Neural cell (in vitro differentiated cells): ENCODE measurements at regions not wholly inside any gene's neighbourhood (a gene's known extent, or its start where the extent isn't known, plus 50 kb on each side); places are given as distances from the start of the nearest gene placed in this dataset.

ENCODE experiments used
- H2AFZ ChIP-seq: fragments of 200-600, 300-800 bp; sonication (generic), shearing (Covaris generic); 2 replicates; pipeline ENCODE4 v1.6.0; 2014; ENCODE audit warnings: low read depth, mild to moderate bottlenecking, antibody characterized with exemption, low read length, moderate library complexity
- H3F3A ChIP-seq: fragments of 200-600 bp; shearing (Covaris generic); 2 replicates; pipeline ENCODE4 v1.6.1; 2016; ENCODE audit warnings: mild to moderate bottlenecking, moderate library complexity, mixed read lengths, antibody characterized with exemption, low read length; ENCODE audit not compliant: insufficient read depth, poor library complexity, severe bottlenecking
- H3K27ac ChIP-seq: fragments of 200-600, 300-800 bp; sonication (generic), shearing (Covaris generic); 2 replicates; pipeline ENCODE4 v1.5.1; 2014; ENCODE audit warnings: mild to moderate bottlenecking, low read length, moderate library complexity
- H3K27me3 ChIP-seq: fragments of 300-800, 200-600 bp; sonication (generic), shearing (Covaris generic); 2 replicates; pipeline ENCODE4 v1.6.0; 2014; ENCODE audit warnings: mild to moderate bottlenecking, low read depth, low read length, moderate library complexity; ENCODE audit not compliant: insufficient read depth
- H3K36me3 ChIP-seq: fragments of 300-800, 200-600 bp; sonication (generic), shearing (Covaris generic); 2 replicates; pipeline ENCODE4 v1.5.1; 2014; ENCODE audit warnings: mild to moderate bottlenecking, antibody characterized with exemption, low read length, moderate library complexity; ENCODE audit not compliant: insufficient read depth
- H3K4me2 ChIP-seq: fragments of 300-800, 200-600 bp; sonication (generic), shearing (Covaris generic); 2 replicates; pipeline ENCODE4 v1.6.0; 2014; ENCODE audit warnings: mild to moderate bottlenecking, low read length
- H3K4me3 ChIP-seq: fragments of 300-800, 200-600 bp; sonication (generic), shearing (Covaris generic); 2 replicates; pipeline ENCODE4 v1.5.1; 2014; ENCODE audit warnings: mild to moderate bottlenecking, low read length, moderate library complexity
- H3K79me2 ChIP-seq: fragments of 200-600 bp; shearing (Covaris generic); replicated peaks from 2 replicates; pipeline ENCODE4 v1.6.0; 2014; ENCODE audit warnings: mild to moderate bottlenecking, low read length, moderate library complexity; ENCODE audit not compliant: insufficient read depth
- H3K9ac ChIP-seq: fragments of 300-800, 200-600 bp; sonication (generic), shearing (Covaris generic); 2 replicates; pipeline ENCODE4 v1.6.1; 2016; ENCODE audit warnings: mild to moderate bottlenecking, low read length, mixed read lengths
- H3K9me2 ChIP-seq: fragments of 200-600 bp; shearing (Covaris generic); 2 replicates; pipeline ENCODE4 v1.6.1; 2016; ENCODE audit warnings: mild to moderate bottlenecking, low read length, mixed read lengths; ENCODE audit not compliant: insufficient read depth
- H3K9me3 ChIP-seq: fragments of 200-600, 300-800 bp; sonication (generic), shearing (Covaris generic); 2 replicates; pipeline ENCODE4 v1.6.1; 2016; ENCODE audit warnings: mild to moderate bottlenecking, mixed run types, low read length, moderate library complexity, mixed read lengths
- H4K20me1 ChIP-seq: fragments of 200-600 bp; shearing (Covaris generic); 2 replicates; pipeline ENCODE4 v1.6.1; 2016; ENCODE audit warnings: mild to moderate bottlenecking, mixed run types; ENCODE audit not compliant: insufficient read depth
- EP300 ChIP-seq: fragments of 450-650 bp; conservative IDR thresholded peaks from 2 replicates; pipeline ENCODE4 v1.6.1; 2014; ENCODE audit warnings: antibody characterized with exemption, mild to moderate bottlenecking, moderate library complexity; ENCODE audit not compliant: poor library complexity, severe bottlenecking
- EZH2 ChIP-seq: fragments of 200-600, 300-800 bp; shearing (Covaris generic), sonication (generic); IDR thresholded peaks from 2 replicates; pipeline ENCODE4 v1.6.1; 2014; ENCODE audit warnings: antibody characterized with exemption, low read length, borderline replicate concordance, mild to moderate bottlenecking; ENCODE audit not compliant: insufficient read depth, poor library complexity, severe bottlenecking
- MXI1 ChIP-seq: fragments of 450-650 bp; conservative IDR thresholded peaks from 2 replicates; pipeline ENCODE4 v1.6.1; 2014; ENCODE audit warnings: antibody characterized with exemption, mild to moderate bottlenecking; ENCODE audit not compliant: poor library complexity, severe bottlenecking
- POLR2AphosphoS5 ChIP-seq: IDR thresholded peaks from 2 replicates; pipeline ENCODE4 v1.6.1; 2012
- RAD21 ChIP-seq: fragments of 450-650 bp; conservative IDR thresholded peaks from 2 replicates; pipeline ENCODE4 v1.6.1; 2014; ENCODE audit warnings: antibody characterized with exemption, mild to moderate bottlenecking, moderate library complexity
- REST ChIP-seq: IDR thresholded peaks from 2 replicates; pipeline ENCODE4 v1.6.1; 2012; ENCODE audit warnings: borderline replicate concordance
- SMC3 ChIP-seq: fragments of 450-650 bp; conservative IDR thresholded peaks from 2 replicates; pipeline ENCODE4 v1.6.1; 2014; ENCODE audit warnings: antibody characterized with exemption, mild to moderate bottlenecking, moderate library complexity; ENCODE audit not compliant: poor library complexity
- TAF1 ChIP-seq: IDR thresholded peaks from 2 replicates; pipeline ENCODE4 v1.6.1; 2012; ENCODE audit warnings: low read depth
- TF ChIP-seq, protein P1 (sequence below): fragments of 450-650 bp; IDR thresholded peaks from 2 replicates; pipeline ENCODE4 v1.5.1; 2014; ENCODE audit warnings: antibody characterized with exemption, mild to moderate bottlenecking, moderate library complexity; ENCODE audit not compliant: poor library complexity, severe bottlenecking

DNA sequence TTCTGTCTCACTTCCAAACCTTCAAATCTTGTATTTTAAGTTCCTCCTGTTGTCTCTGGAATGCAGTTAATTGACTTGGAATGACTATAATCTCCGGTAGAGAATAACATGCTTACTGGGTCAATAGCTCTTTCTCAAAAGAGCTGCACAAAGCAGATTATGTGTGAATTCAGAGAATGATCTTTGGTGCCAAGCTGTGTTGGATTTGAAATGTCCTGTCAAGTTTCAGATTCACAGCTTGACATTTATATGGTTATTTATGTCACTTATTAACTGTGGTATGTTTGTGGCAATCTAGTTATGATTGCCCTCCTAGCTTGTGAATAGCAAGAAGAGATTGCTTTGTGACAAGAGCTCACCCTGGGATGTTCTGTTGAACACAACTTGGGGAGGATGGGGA lies 128.3 kb upstream of the KCNE2 start:
- H3K9me3 ChIP-seq: no peaks in the 10 kb centered on the region
- no peaks in the 10 kb centered on the region for H3K27me3 ChIP-seq
- no peaks in the 10 kb centered on the region for H3F3A ChIP-seq
- H3K4me2 ChIP-seq: peak overlapping the region; percentile 6
- H3K4me3 ChIP-seq: no peak overlapping the region
- H3K27ac ChIP-seq: peak overlapping the region; percentile 67
- no peaks in the 10 kb centered on the region for H4K20me1 ChIP-seq
- TF ChIP-seq EZH2 (no peak), EP300 (peak; percentile 93), REST (no peak), RAD21 (no peak), POLR2AphosphoS5 (peak; percentile 75)
- TF ChIP-seq, protein P1, sequence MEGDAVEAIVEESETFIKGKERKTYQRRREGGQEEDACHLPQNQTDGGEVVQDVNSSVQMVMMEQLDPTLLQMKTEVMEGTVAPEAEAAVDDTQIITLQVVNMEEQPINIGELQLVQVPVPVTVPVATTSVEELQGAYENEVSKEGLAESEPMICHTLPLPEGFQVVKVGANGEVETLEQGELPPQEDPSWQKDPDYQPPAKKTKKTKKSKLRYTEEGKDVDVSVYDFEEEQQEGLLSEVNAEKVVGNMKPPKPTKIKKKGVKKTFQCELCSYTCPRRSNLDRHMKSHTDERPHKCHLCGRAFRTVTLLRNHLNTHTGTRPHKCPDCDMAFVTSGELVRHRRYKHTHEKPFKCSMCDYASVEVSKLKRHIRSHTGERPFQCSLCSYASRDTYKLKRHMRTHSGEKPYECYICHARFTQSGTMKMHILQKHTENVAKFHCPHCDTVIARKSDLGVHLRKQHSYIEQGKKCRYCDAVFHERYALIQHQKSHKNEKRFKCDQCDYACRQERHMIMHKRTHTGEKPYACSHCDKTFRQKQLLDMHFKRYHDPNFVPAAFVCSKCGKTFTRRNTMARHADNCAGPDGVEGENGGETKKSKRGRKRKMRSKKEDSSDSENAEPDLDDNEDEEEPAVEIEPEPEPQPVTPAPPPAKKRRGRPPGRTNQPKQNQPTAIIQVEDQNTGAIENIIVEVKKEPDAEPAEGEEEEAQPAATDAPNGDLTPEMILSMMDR: no peak
- no peaks in the 10 kb centered on the region for H3K36me3 ChIP-seq
- H2AFZ ChIP-seq: no peak overlapping the region
- H3K79me2 ChIP-seq: no peaks in the 10 kb centered on the region
- H3K9ac ChIP-seq: no peak overlapping the region
- H3K9me2 ChIP-seq: no peaks in the 10 kb centered on the region

- TF ChIP-seq EP300: no peak
- TF ChIP-seq, protein P1: no peak
- TF ChIP-seq RAD21: no peak
- TF ChIP-seq EZH2: no peak
- TF ChIP-seq TAF1: no peak
- no peak for TF ChIP-seq MXI1
- TF ChIP-seq POLR2AphosphoS5: no peak
- no peak for TF ChIP-seq SMC3
- no peak for TF ChIP-seq REST
- Histone ChIP-seq H3K9ac (no peak overlapping the region), H4K20me1 (no peaks in the 10 kb centered on the region), H3K9me2 (no peaks in the 10 kb centered on the region), H3K79me2 (no peaks in the 10 kb centered on the region), H3K27ac (no peak overlapping the region), H2AFZ (no peak overlapping the region), H3F3A (no peaks in the 10 kb centered on the region), H3K36me3 (no peaks in the 10 kb centered on the region), H3K9me3 (no peaks in the 10 kb centered on the region), H3K4me2 (no peak overlapping the region), H3K4me3 (no peak overlapping the region), H3K27me3 (no peaks in the 10 kb centered on the region)
Measured at GRCh38 chr21:34242973-34243372, 120.8 kb upstream of the KCNE2 start.
